ENCODE measurements at regions not wholly inside any gene's neighbourhood (a gene's known extent, or its start where the extent isn't known, plus 50 kb on each side); places are given as distances from the start of the nearest gene placed in this dataset.

GRCh38 chr7:125065001-125065400, 135.4 kb upstream of the POT1 start:
- no peaks in the 10 kb centered on the region for H3K36me3 ChIP-seq (ENCODE audit: insufficient read depth)
- H2AFZ ChIP-seq = no peak overlapping the region
- no peaks in the 10 kb centered on the region for H4K20me1 ChIP-seq (replicated peaks; ENCODE audit: insufficient read depth)
- H3K4me3 Mint-ChIP-seq = no peak overlapping the region
- H3F3A ChIP-seq (replicated peaks; ENCODE audit: low read depth) = no peaks in the 10 kb centered on the region
- H3K27ac ChIP-seq (ENCODE audit: low read depth) = no peak overlapping the region
- no peak overlapping the region for H3K4me3 ChIP-seq
- H3K4me2 ChIP-seq = no peak overlapping the region
- TF ChIP-seq EZH2phosphoT487 (IDR thresholded peaks at IDR 0.05; ENCODE audit: unreplicated experiment) (no peak), STAT1 (IDR thresholded peaks at IDR 0.05; ENCODE audit: unreplicated experiment) (no peak), ZNF114 (CRISPR knock-in tag; IDR thresholded peaks at IDR 0.05) (no peak), NANOG (IDR thresholded peaks at IDR 0.05; ENCODE audit: borderline replicate concordance) (no peak), ZNF462 (CRISPR knock-in tag; IDR thresholded peaks at IDR 0.05) (no peak), CTCF (conservative IDR thresholded peaks at IDR 0.05; ENCODE audit: low read depth in 2 of 2) (no peak), EZH2 (IDR thresholded peaks at IDR 0.05; ENCODE audit: low read depth, unreplicated experiment) (no peak), CREB1 (CRISPR knock-in tag; IDR thresholded peaks at IDR 0.05; ENCODE audit: low read depth) (no peak)
- TF ChIP-seq, protein P1, sequence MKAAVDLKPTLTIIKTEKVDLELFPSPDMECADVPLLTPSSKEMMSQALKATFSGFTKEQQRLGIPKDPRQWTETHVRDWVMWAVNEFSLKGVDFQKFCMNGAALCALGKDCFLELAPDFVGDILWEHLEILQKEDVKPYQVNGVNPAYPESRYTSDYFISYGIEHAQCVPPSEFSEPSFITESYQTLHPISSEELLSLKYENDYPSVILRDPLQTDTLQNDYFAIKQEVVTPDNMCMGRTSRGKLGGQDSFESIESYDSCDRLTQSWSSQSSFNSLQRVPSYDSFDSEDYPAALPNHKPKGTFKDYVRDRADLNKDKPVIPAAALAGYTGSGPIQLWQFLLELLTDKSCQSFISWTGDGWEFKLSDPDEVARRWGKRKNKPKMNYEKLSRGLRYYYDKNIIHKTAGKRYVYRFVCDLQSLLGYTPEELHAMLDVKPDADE (IDR thresholded peaks at IDR 0.05) = no peak
- H3K79me2 ChIP-seq (replicated peaks; ENCODE audit: insufficient read depth) = no peaks in the 10 kb centered on the region
- H3K4me1 Mint-ChIP-seq = no peaks in the 10 kb centered on the region
- no peaks in the 10 kb centered on the region; the same call in 2 of the 3 replicates for H3K36me3 Mint-ChIP-seq (ENCODE audit: low read depth)
- ATAC-seq (no peak), DNase-seq (ENCODE audit: low spot score) (no peak)
- H3K9me2 ChIP-seq (ENCODE audit: insufficient read depth) = no peaks in the 10 kb centered on the region
- H3K9me3 Mint-ChIP-seq = no peaks in the 10 kb centered on the region
- no peak overlapping the region for H3K27ac Mint-ChIP-seq
- H3K4me1 ChIP-seq (ENCODE audit: insufficient read depth) = no peaks in the 10 kb centered on the region
- H3K27me3 ChIP-seq (ENCODE audit: insufficient read depth) = no peaks in the 10 kb centered on the region
- no peaks in the 10 kb centered on the region for H3K27me3 Mint-ChIP-seq (ENCODE audit: insufficient read depth, low read depth, poor library complexity)

All from GM23338 (cell line).